Tibial nerve (tissue), 4 donors: ENCODE measurements at regions not wholly inside any gene's neighbourhood (a gene's known extent, or its start where the extent isn't known, plus 50 kb on each side); places are given as distances from the start of the nearest gene placed in this dataset.
A peak's percentile ranks its signal among the peaks of the same experiment; 100 is the strongest.

Experiments
- DNase-seq, 2 donors: peaks; one replicate each; pipeline ENCODE4 v3.0.0-alpha.2; 2019; ENCODE audit warnings: low spot score in 2 of 2
- H3K27ac ChIP-seq, 4 donors: fragments of 200-600 bp; sonication (generic) in 3 of 4; one replicate each; pipeline ENCODE4 v1.5.1; 2017 to 2019; ENCODE audit warnings: mild to moderate bottlenecking in 1 of 4
- H3K27me3 ChIP-seq, 2 donors: fragments of 200-600 bp; sonication (generic) in 1 of 2; one replicate each; pipeline versions ENCODE4 v1.5.1 to v1.6.0; 2017 to 2019
- H3K36me3 ChIP-seq, 3 donors: fragments of 200-600 bp; sonication (generic); one replicate each; pipeline ENCODE4 v1.5.1; 2018 to 2019
- H3K4me1 ChIP-seq, 4 donors: fragments of 200-600 bp; sonication (generic) in 3 of 4; one replicate each; pipeline ENCODE4 v1.5.1; 2017 to 2019
- H3K4me3 ChIP-seq, 4 donors: fragments of 200-600 bp; sonication (generic) in 3 of 4; one replicate each; pipeline ENCODE4 v1.5.1; 2017 to 2019; ENCODE audit warnings: mild to moderate bottlenecking in 1 of 4, moderate library complexity in 1 of 4
- H3K9me3 ChIP-seq, 4 donors: fragments of 200-600 bp; sonication (generic) in 3 of 4; one replicate each; pipeline ENCODE4 v1.5.1; 2017 to 2019
- EP300 ChIP-seq, 2 donors: sonication (generic); formaldehyde crosslinking; IDR thresholded peaks; one replicate each; pipeline ENCODE4 v1.6.1; 2017; ENCODE audit warnings: antibody characterized with exemption in 2 of 2, mild to moderate bottlenecking in 1 of 2
- POLR2A ChIP-seq, 2 donors: fragments of 450-650 bp; IDR thresholded peaks; one replicate each; pipeline ENCODE4 v1.6.1; 2017; ENCODE audit warnings: antibody characterized with exemption in 2 of 2, mild to moderate bottlenecking in 2 of 2, moderate library complexity in 2 of 2
- WGBS, 2 donors: methylation state at CpG; one replicate each; pipeline ENCODE4 v1.1.5; 2018; 5-methylcytosine and 5-hydroxymethylcytosine counted together
- TF ChIP-seq, protein P1 (sequence below), 5 experiments: fragments of 200-600 bp in 3 of 5; fragments of 450-650 bp in 2 of 5; sonication (generic) in 3 of 5; IDR thresholded peaks; one replicate each; pipeline ENCODE4 v1.5.1; 2016 to 2019; ENCODE audit warnings: antibody characterized with exemption in 5 of 5, mild to moderate bottlenecking in 3 of 5, moderate library complexity in 2 of 5

GRCh38 chr1:201704439-201704792 is 124.5 kb upstream of the IPO9 start:
- Histone ChIP-seq H3K36me3 (no peaks in the 10 kb centered on the region), H3K4me3 (no peak overlapping the region), H3K4me1 (peaks cover 0 to 32% (median 18%) of the 10 kb centered on the region in 4 donors), H3K9me3 (no peaks in the 10 kb centered on the region), H3K27me3 (no peaks in the 10 kb centered on the region), H3K27ac (peak overlapping the region in 2 of 4 donors; percentile 71 to 75)
- WGBS, 2 donors: 50 to 57% methylated on average over 2 of the region's 2 CpGs
- DNase-seq: no peak
- TF ChIP-seq, protein P1, sequence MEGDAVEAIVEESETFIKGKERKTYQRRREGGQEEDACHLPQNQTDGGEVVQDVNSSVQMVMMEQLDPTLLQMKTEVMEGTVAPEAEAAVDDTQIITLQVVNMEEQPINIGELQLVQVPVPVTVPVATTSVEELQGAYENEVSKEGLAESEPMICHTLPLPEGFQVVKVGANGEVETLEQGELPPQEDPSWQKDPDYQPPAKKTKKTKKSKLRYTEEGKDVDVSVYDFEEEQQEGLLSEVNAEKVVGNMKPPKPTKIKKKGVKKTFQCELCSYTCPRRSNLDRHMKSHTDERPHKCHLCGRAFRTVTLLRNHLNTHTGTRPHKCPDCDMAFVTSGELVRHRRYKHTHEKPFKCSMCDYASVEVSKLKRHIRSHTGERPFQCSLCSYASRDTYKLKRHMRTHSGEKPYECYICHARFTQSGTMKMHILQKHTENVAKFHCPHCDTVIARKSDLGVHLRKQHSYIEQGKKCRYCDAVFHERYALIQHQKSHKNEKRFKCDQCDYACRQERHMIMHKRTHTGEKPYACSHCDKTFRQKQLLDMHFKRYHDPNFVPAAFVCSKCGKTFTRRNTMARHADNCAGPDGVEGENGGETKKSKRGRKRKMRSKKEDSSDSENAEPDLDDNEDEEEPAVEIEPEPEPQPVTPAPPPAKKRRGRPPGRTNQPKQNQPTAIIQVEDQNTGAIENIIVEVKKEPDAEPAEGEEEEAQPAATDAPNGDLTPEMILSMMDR (IDR thresholded peaks at IDR 0.05): no peak
- TF ChIP-seq POLR2A (IDR thresholded peaks at IDR 0.05): no peak
- no peak for TF ChIP-seq EP300 (IDR thresholded peaks at IDR 0.05)

- Histone ChIP-seq H3K9me3 (no peaks in the 10 kb centered on the region), H3K36me3 (no peaks in the 10 kb centered on the region), H3K4me1 (peaks cover 0 to 39% (median 22%) of the 10 kb centered on the region in 4 donors), H3K27me3 (no peaks in the 10 kb centered on the region), H3K27ac (no peak overlapping the region), H3K4me3 (no peak overlapping the region)
- DNase-seq: no peak
- WGBS, 2 donors: 92% methylated on average over 9 of the region's 9 CpGs
- TF ChIP-seq, protein P1 (IDR thresholded peaks at IDR 0.05): no peak
- TF ChIP-seq EP300 (IDR thresholded peaks at IDR 0.05) (no peak), POLR2A (IDR thresholded peaks at IDR 0.05) (no peak)
These were observed 123.6 kb upstream of the IPO9 start for GRCh38 chr1:201705389-201705788.

- 29 to 40% methylated on average over 1 of the region's 1 CpG for WGBS, 2 donors
- Histone ChIP-seq H3K27ac (peak overlapping the region in 1 of 4 donors; percentile 9), H3K4me3 (no peak overlapping the region), H3K36me3 (no peaks in the 10 kb centered on the region), H3K4me1 (peaks cover 0 to 46% (median 27%) of the 10 kb centered on the region in 4 donors), H3K27me3 (no peaks in the 10 kb centered on the region), H3K9me3 (no peaks in the 10 kb centered on the region)
- DNase-seq: no peak
- TF ChIP-seq EP300 (IDR thresholded peaks at IDR 0.05) (no peak), POLR2A (IDR thresholded peaks at IDR 0.05) (no peak)
- TF ChIP-seq, protein P1 (IDR thresholded peaks at IDR 0.05): no peak
These were observed 122.8 kb upstream of the IPO9 start for GRCh38 chr1:201706109-201706508.

DNA sequence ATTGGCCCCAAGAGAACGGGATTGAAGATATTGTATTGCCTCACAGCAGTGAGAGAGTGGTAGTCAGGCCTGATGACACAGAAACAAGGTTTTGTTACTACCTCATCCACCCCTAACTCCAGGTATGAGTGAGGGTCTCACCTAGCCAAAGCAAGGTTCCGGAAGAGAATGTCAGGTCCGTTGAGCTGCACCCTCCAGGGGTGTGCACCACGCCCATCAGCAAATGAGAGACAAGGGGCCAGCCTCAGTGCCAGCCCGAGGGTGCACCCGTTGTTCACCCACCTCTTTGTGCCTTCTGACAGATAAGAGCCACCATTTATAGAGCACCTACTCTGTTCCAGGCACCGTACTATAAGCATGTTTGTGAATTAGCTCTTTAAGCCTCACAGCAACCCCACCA is 121.9 kb upstream of the IPO9 start:
- Histone ChIP-seq H3K27ac (no peak overlapping the region), H3K9me3 (no peaks in the 10 kb centered on the region), H3K27me3 (no peaks in the 10 kb centered on the region), H3K4me1 (peaks cover 0 to 55% (median 36%) of the 10 kb centered on the region in 4 donors), H3K4me3 (no peak overlapping the region), H3K36me3 (no peaks in the 10 kb centered on the region)
- 92 to 95% methylated on average over 7 of the region's 7 CpGs for WGBS, 2 donors
- TF ChIP-seq POLR2A (IDR thresholded peaks at IDR 0.05) (no peak), EP300 (IDR thresholded peaks at IDR 0.05) (no peak)
- TF ChIP-seq, protein P1 (IDR thresholded peaks at IDR 0.05): no peak
- no peak for DNase-seq

DNA sequence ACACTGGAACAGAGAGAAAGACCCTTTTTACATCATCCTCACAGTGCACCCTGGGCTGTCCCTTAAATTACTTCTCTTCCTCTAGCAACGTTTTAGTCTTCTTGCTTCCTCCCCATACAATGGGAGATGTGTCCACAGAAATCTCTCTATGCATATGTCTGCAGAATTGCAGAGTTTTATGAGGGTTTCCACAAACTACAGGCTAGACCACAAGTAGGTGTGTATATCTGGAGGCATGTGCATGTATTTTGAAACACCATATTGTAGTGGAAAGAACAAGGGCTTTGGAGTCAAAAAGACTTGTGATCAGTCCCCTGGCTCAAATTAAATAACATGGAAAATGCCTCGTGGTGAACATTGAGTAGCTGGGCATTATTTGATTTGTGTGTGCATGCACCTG is 121.3 kb upstream of the IPO9 start:
- 37 to 42% methylated on average over 2 of the region's 2 CpGs for WGBS, 2 donors
- no peaks in the 10 kb centered on the region for H3K27me3 ChIP-seq
- peak overlapping the region in 1 of 4 donors; percentile 20 for H3K27ac ChIP-seq
- TF ChIP-seq, protein P1 (IDR thresholded peaks at IDR 0.05): no peak
- TF ChIP-seq EP300 (IDR thresholded peaks at IDR 0.05) (no peak), POLR2A (IDR thresholded peaks at IDR 0.05) (no peak)
- H3K36me3 ChIP-seq: no peaks in the 10 kb centered on the region
- H3K4me3 ChIP-seq: no peak overlapping the region
- peaks cover 0 to 62% (median 42%) of the 10 kb centered on the region in 4 donors for H3K4me1 ChIP-seq
- H3K9me3 ChIP-seq: no peaks in the 10 kb centered on the region
- no peak for DNase-seq
